ENCODE measurements at regions not wholly inside any gene's neighbourhood (a gene's known extent, or its start where the extent isn't known, plus 50 kb on each side); places are given as distances from the start of the nearest gene placed in this dataset.
"Not testable (repeated sequence)": the region's sequence is repeated elsewhere in the genome, so short reads cannot be mapped to it uniquely, and the experiment has no call there.

GRCh38 chr16:29258946-29259634 is 147.4 kb downstream of the NPIPB11 start:
- not testable (repeated sequence) for DNase-seq (ENCODE audit: low spot score)

- DNase-seq (ENCODE audit: low spot score) = not testable (repeated sequence)
Measured at GRCh38 chr16:29257419-29258336, 148.8 kb downstream of the NPIPB11 start.

GRCh38 chr16:29256501-29256981 is 150.0 kb downstream of the NPIPB11 start:
- DNase-seq (ENCODE audit: low spot score) = no peak

GRCh38 chr16:29255957-29256356 is 150.6 kb downstream of the NPIPB11 start:
- DNase-seq (ENCODE audit: low spot score) = not testable (repeated sequence)

GRCh38 chr16:29255496-29255796 is 151.1 kb downstream of the NPIPB11 start:
- DNase-seq (ENCODE audit: low spot score) = not testable (repeated sequence)

GRCh38 chr16:29254676-29255495 is 151.6 kb downstream of the NPIPB11 start:
- no peak for DNase-seq (ENCODE audit: low spot score)

GRCh38 chr16:29253716-29254590 is 152.6 kb downstream of the NPIPB11 start:
- peak; percentile 38 for DNase-seq (ENCODE audit: low spot score)

- DNase-seq (ENCODE audit: low spot score) = peak; percentile 45
Measured at GRCh38 chr16:29253066-29253590, 153.4 kb downstream of the NPIPB11 start.

GRCh38 chr16:29252311-29252710 is 154.2 kb downstream of the NPIPB11 start:
- DNase-seq (ENCODE audit: low spot score) = peak; percentile 26

- DNase-seq (ENCODE audit: low spot score) = peak; percentile 36
Measured at GRCh38 chr16:29251571-29252011, 154.9 kb downstream of the NPIPB11 start.

GRCh38 chr16:29250923-29251434 is 155.5 kb downstream of the NPIPB11 start:
- peak; percentile 23 for DNase-seq (ENCODE audit: low spot score)

GRCh38 chr16:29250469-29250868 is 156.0 kb downstream of the NPIPB11 start:
- DNase-seq (ENCODE audit: low spot score) = not testable (repeated sequence)

GRCh38 chr16:29248940-29249318 is 157.6 kb downstream of the NPIPB11 start:
- DNase-seq (ENCODE audit: low spot score) = not testable (repeated sequence)

- DNase-seq (ENCODE audit: low spot score) = not testable (repeated sequence)
Measured at GRCh38 chr16:29248306-29248939, 158.1 kb downstream of the NPIPB11 start.

GRCh38 chr16:29246091-29246490 is 160.4 kb downstream of the NPIPB11 start:
- not testable (repeated sequence) for DNase-seq (ENCODE audit: low spot score)

GRCh38 chr16:29237971-29238370 is 168.5 kb downstream of the NPIPB11 start:
- DNase-seq (ENCODE audit: low spot score) = peak; percentile 14

GRCh38 chr16:29237495-29237894 is 169.0 kb downstream of the NPIPB11 start:
- DNase-seq (ENCODE audit: low spot score) = peak; percentile 48

- peak; percentile 6 for DNase-seq (ENCODE audit: low spot score)
Measured at GRCh38 chr16:29237023-29237422, 169.5 kb downstream of the NPIPB11 start.

- DNase-seq (ENCODE audit: low spot score) = peak; percentile 66
Measured at GRCh38 chr16:29235836-29236370, 170.6 kb downstream of the NPIPB11 start.
